Ovary (tissue), 3 donors: ENCODE measurements at regions not wholly inside any gene's neighbourhood (a gene's known extent, or its start where the extent isn't known, plus 50 kb on each side); places are given as distances from the start of the nearest gene placed in this dataset.

ENCODE experiments used
- CTCF ChIP-seq, 3 donors: fragments of 450-650 bp in 2 of 3; fragments of 200-600 bp in 1 of 3; IDR thresholded peaks; one replicate each; pipeline versions ENCODE4 v1.5.1 to v1.8.0; 2016 to 2022; ENCODE audit warnings: antibody characterized with exemption in 3 of 3, mild to moderate bottlenecking in 1 of 3
- POLR2A ChIP-seq: fragments of 450-650 bp; IDR thresholded peaks from one replicate; pipeline ENCODE4 v1.6.1; 2017; ENCODE audit warnings: antibody characterized with exemption, mild to moderate bottlenecking, moderate library complexity
- donor health status: DM: no; HTN: no; CAD: no.

DNA sequence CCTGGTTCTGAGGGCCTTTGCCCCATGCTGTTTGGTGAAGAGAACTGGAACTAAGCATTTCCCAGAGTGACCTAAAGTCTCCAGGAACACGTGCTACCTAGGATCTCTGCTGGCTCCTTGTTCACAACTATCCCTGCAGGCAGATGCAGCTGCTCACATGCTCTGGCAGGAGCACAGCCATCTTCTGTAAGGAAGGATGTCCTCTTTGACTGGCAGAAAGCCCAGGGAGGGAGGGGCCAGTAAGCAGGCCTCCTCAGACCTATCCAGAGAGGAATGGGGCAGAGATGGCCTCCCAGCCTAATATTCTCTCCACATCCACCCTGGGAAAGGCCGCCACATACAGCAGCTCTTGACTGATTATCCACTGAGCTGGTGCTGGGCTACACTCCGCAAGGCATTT lies 142.8 kb upstream of the EOLA2 start:
- TF ChIP-seq POLR2A (no peak), CTCF (IDR thresholded peaks at IDR 0.05) (no peak)
